Heart left ventricle (tissue), 13 donors: ENCODE measurements at regions not wholly inside any gene's neighbourhood (a gene's known extent, or its start where the extent isn't known, plus 50 kb on each side); places are given as distances from the start of the nearest gene placed in this dataset.

ENCODE experiments used
- POLR2A ChIP-seq, 2 donors: fragments of 450-650 bp; IDR thresholded peaks; one replicate each; pipeline ENCODE4 v1.6.1; 2017; ENCODE audit warnings: antibody characterized with exemption in 2 of 2, mild to moderate bottlenecking in 2 of 2, moderate library complexity in 2 of 2
- TF ChIP-seq, protein P1 (sequence below), 12 donors: fragments of 200-600 bp; sonication (generic) in 4 of 12; IDR thresholded peaks; one replicate each; pipeline versions ENCODE4 v1.5.0 to v1.8.0; 2018 to 2022; ENCODE audit warnings: antibody characterized with exemption in 12 of 12, mild to moderate bottlenecking in 5 of 12
- donor health status: ischemic (EF 13 %, LVEDD 7.1; RV severe dilation, severe dysfunction).
- donor health status: DM: no; HTN: yes; CAD: no.
- donor health status: DM: no; HTN: no; CAD: no.
- donor health status: ischemic (EF 25% LVEDD 6.9; RV normal size, moderate dysfunction).
- donor health status: ischemic (EF 25% LVEDD 5.7; RV mildly dilated, moderate dysfunction).
- donor health status: ischemic (EF 35%, LVEDD 5.7; RV mildly dilated, moderate dysfunction).
- donor health status: nonischemic (EF 11% LVEDD 7.7; RV severe dilation, severe dysfunction).
- donor health status: DM: yes; HTN: yes; CAD: no.
- donor health status: PGD.
- donor health status: ischemic (EF 29% LVEDD 5.4; RV normal size, mild dysfunction).
- donor health status: nonischemic (EF 23%, LVEDD 6.1; RV moderate dilation, normal function).

DNA sequence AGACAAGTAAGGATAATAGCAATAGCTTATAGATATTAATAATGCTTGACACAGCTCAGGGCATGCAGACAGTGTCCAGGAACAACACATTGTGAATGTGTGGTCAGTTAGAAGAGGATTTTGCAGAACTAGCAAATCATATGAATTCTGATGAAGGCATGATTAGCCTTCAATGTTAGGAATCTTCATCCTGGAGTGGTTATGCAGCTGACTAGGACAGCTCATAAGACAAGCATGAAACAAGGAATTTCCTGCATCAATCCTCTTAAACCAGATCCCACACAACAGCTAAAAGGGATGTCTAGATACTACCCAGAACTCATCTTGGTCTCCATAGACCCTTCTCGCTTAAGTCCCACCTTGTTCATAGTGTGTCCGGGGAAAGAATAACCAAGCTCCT is 499.0 kb upstream of the ATP11B start:
- no peak for TF ChIP-seq POLR2A (IDR thresholded peaks at IDR 0.05)
- TF ChIP-seq, protein P1, sequence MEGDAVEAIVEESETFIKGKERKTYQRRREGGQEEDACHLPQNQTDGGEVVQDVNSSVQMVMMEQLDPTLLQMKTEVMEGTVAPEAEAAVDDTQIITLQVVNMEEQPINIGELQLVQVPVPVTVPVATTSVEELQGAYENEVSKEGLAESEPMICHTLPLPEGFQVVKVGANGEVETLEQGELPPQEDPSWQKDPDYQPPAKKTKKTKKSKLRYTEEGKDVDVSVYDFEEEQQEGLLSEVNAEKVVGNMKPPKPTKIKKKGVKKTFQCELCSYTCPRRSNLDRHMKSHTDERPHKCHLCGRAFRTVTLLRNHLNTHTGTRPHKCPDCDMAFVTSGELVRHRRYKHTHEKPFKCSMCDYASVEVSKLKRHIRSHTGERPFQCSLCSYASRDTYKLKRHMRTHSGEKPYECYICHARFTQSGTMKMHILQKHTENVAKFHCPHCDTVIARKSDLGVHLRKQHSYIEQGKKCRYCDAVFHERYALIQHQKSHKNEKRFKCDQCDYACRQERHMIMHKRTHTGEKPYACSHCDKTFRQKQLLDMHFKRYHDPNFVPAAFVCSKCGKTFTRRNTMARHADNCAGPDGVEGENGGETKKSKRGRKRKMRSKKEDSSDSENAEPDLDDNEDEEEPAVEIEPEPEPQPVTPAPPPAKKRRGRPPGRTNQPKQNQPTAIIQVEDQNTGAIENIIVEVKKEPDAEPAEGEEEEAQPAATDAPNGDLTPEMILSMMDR (IDR thresholded peaks at IDR 0.05): no peak
